Keratinocyte (primary cell): ENCODE measurements at regions not wholly inside any gene's neighbourhood (a gene's known extent, or its start where the extent isn't known, plus 50 kb on each side); places are given as distances from the start of the nearest gene placed in this dataset.

Experiments used
- DNase-seq: peaks from one replicate; pipeline ENCODE4 v3.0.0-alpha.2; 2011; ENCODE audit warnings: low read depth, missing footprints, low spot score
- FAIRE-seq: peaks from 2 replicates; lab custom pipeline; 2011; peaks lifted over from hg19 to GRCh38; lab: Jason Lieb, UNC
- H2AFZ ChIP-seq: 2 replicates; pipeline ENCODE4 v1.6.0; 2012; ENCODE audit warnings: low read length, control low read depth, inconsistent platforms; ENCODE audit not compliant: control insufficient read depth
- H3K27ac ChIP-seq: 2 replicates; pipeline ENCODE4 v1.5.1; 2011; ENCODE audit warnings: low read length; ENCODE audit not compliant: control insufficient read depth, insufficient read depth
- H3K27me3 ChIP-seq: 3 replicates; pipeline ENCODE4 v1.6.0; 2011; ENCODE audit warnings: low read length; ENCODE audit not compliant: control insufficient read depth, insufficient read depth; ENCODE audit errors: extremely low read depth
- H3K36me3 ChIP-seq, 2 experiments: 2 replicates in 1 of 2; 3 replicates in 1 of 2; pipeline ENCODE4 v1.5.1; 2011; ENCODE audit warnings: low read length in 2 of 2, mild to moderate bottlenecking in 1 of 2; ENCODE audit not compliant: control insufficient read depth in 2 of 2, insufficient read depth in 2 of 2; ENCODE audit errors: extremely low read depth in 1 of 2
- H3K4me1 ChIP-seq: 3 replicates; pipeline ENCODE4 v1.5.1; 2011; ENCODE audit warnings: low read length; ENCODE audit not compliant: control insufficient read depth, insufficient read depth; ENCODE audit errors: extremely low read depth
- H3K4me2 ChIP-seq: 3 replicates; pipeline ENCODE4 v1.6.0; 2011; ENCODE audit warnings: low read depth, low read length; ENCODE audit not compliant: control insufficient read depth, insufficient read depth; ENCODE audit errors: extremely low read depth
- H3K4me3 ChIP-seq, 3 experiments: fragments of 200-600 bp in 1 of 3; sonication (generic) in 1 of 3; 2 replicates in 2 of 3; 3 replicates in 1 of 3; pipeline ENCODE4 v1.5.1; 2011 to 2016; ENCODE audit warnings: low read length in 3 of 3, mild to moderate bottlenecking in 3 of 3, control low read depth in 2 of 3, inconsistent platforms in 1 of 3, low read depth in 1 of 3, mixed read lengths in 1 of 3, mixed run types in 1 of 3, moderate library complexity in 1 of 3; ENCODE audit not compliant: control insufficient read depth in 2 of 3, insufficient read depth in 2 of 3; ENCODE audit errors: extremely low read depth in 1 of 3
- H3K79me2 ChIP-seq: 2 replicates; pipeline ENCODE4 v1.6.0; 2012; ENCODE audit warnings: low read length; ENCODE audit not compliant: control insufficient read depth, insufficient read depth
- H3K9ac ChIP-seq: 3 replicates; pipeline ENCODE4 v1.6.0; 2011; ENCODE audit warnings: low read length; ENCODE audit not compliant: control insufficient read depth, insufficient read depth; ENCODE audit errors: extremely low read depth
- H3K9me1 ChIP-seq: 3 replicates; pipeline ENCODE4 v1.6.0; 2011; ENCODE audit warnings: low read length; ENCODE audit not compliant: control insufficient read depth, insufficient read depth; ENCODE audit errors: extremely low read depth
- H3K9me3 ChIP-seq: 2 replicates; pipeline ENCODE4 v1.5.1; 2012; ENCODE audit warnings: low read depth, low read length; ENCODE audit not compliant: control insufficient read depth
- H4K20me1 ChIP-seq: 3 replicates; pipeline ENCODE4 v1.6.0; 2011; ENCODE audit warnings: low read length; ENCODE audit not compliant: control insufficient read depth, insufficient read depth; ENCODE audit errors: extremely low read depth
- CTCF ChIP-seq, 3 experiments: IDR thresholded peaks in 1 of 3; conservative IDR thresholded peaks in 1 of 3; optimal IDR thresholded peaks in 1 of 3; 2 replicates in 2 of 3; 3 replicates in 1 of 3; pipeline versions ENCODE3 to v1.5.1; 2011; ENCODE audit warnings: low read length in 3 of 3, mild to moderate bottlenecking in 3 of 3, moderate library complexity in 2 of 3, control low read depth in 1 of 3, inconsistent platforms in 1 of 3; ENCODE audit not compliant: insufficient read depth in 2 of 3; ENCODE audit errors: extremely low read depth in 1 of 3
- EZH2 ChIP-seq: IDR thresholded peaks from one replicate; pipeline ENCODE4 v1.6.1; 2012; ENCODE audit warnings: inconsistent platforms, mild to moderate bottlenecking, low read length, moderate library complexity
- dilution Hi-C: fragments of 300-500 bp; cut with MboI; formaldehyde crosslinking; loops from one replicate; pipeline ENCODE4 v1.7.0; 2020; ENCODE audit warnings: low sequenced_read_pairs; ENCODE audit not compliant: extremely low pct_ligation_motif_present

- no peak for DNase-seq
Measured at GRCh38 chr16:76681296-76681695, 404.1 kb downstream of the CNTNAP4 start.

GRCh38 chr16:76683051-76683450, 405.9 kb downstream of the CNTNAP4 start:
- Histone ChIP-seq H3K9me1 (no peaks in the 10 kb centered on the region), H3K4me2 (no peak overlapping the region), H3K79me2 (no peaks in the 10 kb centered on the region), H3K27ac (no peak overlapping the region), H4K20me1 (no peaks in the 10 kb centered on the region), H3K9me3 (no peaks in the 10 kb centered on the region), H3K4me1 (no peaks in the 10 kb centered on the region), H3K36me3 (no peaks in the 10 kb centered on the region), H2AFZ (no peak overlapping the region), H3K4me3 (no peak overlapping the region), H3K9ac (no peak overlapping the region), H3K27me3 (no peaks in the 10 kb centered on the region)
- TF ChIP-seq CTCF (optimal IDR thresholded peaks at IDR 0.05 in 1 of 3, IDR thresholded peaks at IDR 0.05 in 1 of 3, conservative IDR thresholded peaks at IDR 0.05 in 1 of 3; ENCODE audit: extremely low read depth in 1 of 3, insufficient read depth in 2 of 3, low read length in 3 of 3): no peak
- no peak for TF ChIP-seq EZH2
- FAIRE-seq (no peak), DNase-seq (no peak)
- dilution Hi-C loops: no loop called here

More at GRCh38 chr16:76681296-76681695, 404.1 kb downstream of the CNTNAP4 start:
- Histone ChIP-seq H3K4me2 (no peak overlapping the region), H3K9ac (no peak overlapping the region), H4K20me1 (no peaks in the 10 kb centered on the region), H3K27me3 (no peaks in the 10 kb centered on the region), H3K36me3 (no peaks in the 10 kb centered on the region), H3K9me3 (no peaks in the 10 kb centered on the region), H3K79me2 (no peaks in the 10 kb centered on the region), H3K27ac (no peak overlapping the region), H3K4me3 (no peak overlapping the region), H3K4me1 (no peaks in the 10 kb centered on the region), H2AFZ (no peak overlapping the region), H3K9me1 (no peaks in the 10 kb centered on the region)
- FAIRE-seq: no peak
- dilution Hi-C loops: no loop called here
- TF ChIP-seq CTCF (optimal IDR thresholded peaks at IDR 0.05 in 1 of 3, IDR thresholded peaks at IDR 0.05 in 1 of 3, conservative IDR thresholded peaks at IDR 0.05 in 1 of 3; ENCODE audit: extremely low read depth in 1 of 3, insufficient read depth in 2 of 3, low read length in 3 of 3): no peak
- no peak for TF ChIP-seq EZH2
